Activated CD8-positive, alpha-beta T cell treated with anti-CD3 and anti-CD28 coated beads for 36 hours (primary cell): ENCODE measurements at regions not wholly inside any gene's neighbourhood (a gene's known extent, or its start where the extent isn't known, plus 50 kb on each side); places are given as distances from the start of the nearest gene placed in this dataset.

Source experiments
- ATAC-seq: fragments of 200-7000 bp; cut with Tn5 transposase; one replicate; pipeline ENCODE4 v1.10.0; 2021; ENCODE audit warnings: mild to moderate bottlenecking, moderate library complexity
- CTCF ChIA-PET: fragments of 350-600 bp; sonication (Branson Sonifier 250); formaldehyde crosslinking; loops from one replicate; lab custom pipeline; 2021; ENCODE audit warnings: antibody characterized with exemption; lab: Charles Lee
- POLR2A ChIA-PET: fragments of 350-600 bp; sonication (Branson Sonifier 250); formaldehyde crosslinking; loops from one replicate; lab custom pipeline; 2021; ENCODE audit warnings: antibody characterized with exemption; lab: Charles Lee
- DNase-seq: peaks from one replicate; pipeline ENCODE4 v3.0.0-alpha.2; 2020
- H3K27ac Mint-ChIP-seq: one replicate; pipeline ENCODE4 v1.8.0; 2021; ENCODE audit warnings: mild to moderate bottlenecking, mixed read lengths
- H3K27me3 Mint-ChIP-seq: one replicate; pipeline ENCODE4 v1.8.0; 2021; ENCODE audit warnings: mixed read lengths
- H3K36me3 Mint-ChIP-seq: one replicate; pipeline ENCODE4 v1.8.0; 2021; ENCODE audit warnings: low read depth, mixed read lengths
- H3K4me1 Mint-ChIP-seq: one replicate; pipeline ENCODE4 v1.8.0; 2021; ENCODE audit warnings: low read depth, mixed read lengths
- H3K4me3 Mint-ChIP-seq: one replicate; pipeline ENCODE4 v1.8.0; 2021; ENCODE audit warnings: mild to moderate bottlenecking, moderate library complexity, mixed read lengths
- H3K9me3 Mint-ChIP-seq: one replicate; pipeline ENCODE4 v1.8.0; 2021; ENCODE audit warnings: mixed read lengths
- CTCF ChIP-seq: fragments of 200-600 bp; IDR thresholded peaks from one replicate; pipeline ENCODE4 v1.8.0; 2022; ENCODE audit warnings: antibody characterized with exemption, mild to moderate bottlenecking
- intact Hi-C: fragments of 100-400 bp; cut with micrococcal nuclease; formaldehyde crosslinking; loops from one replicate; pipeline ENCODE4 v1.10.0; 2022

GRCh38 chr14:87869619-87870583, 123.1 kb downstream of the GALC start:
- H3K4me3 Mint-ChIP-seq = no peak overlapping the region
- POLR2A ChIA-PET = no interaction called here
- peaks cover 13% of the 10 kb centered on the region for H3K4me1 Mint-ChIP-seq
- no peaks in the 10 kb centered on the region for H3K9me3 Mint-ChIP-seq
- ATAC-seq = peak; percentile 86
- H3K27me3 Mint-ChIP-seq = peaks cover 17% of the 10 kb centered on the region
- no peak overlapping the region for H3K27ac Mint-ChIP-seq
- intact Hi-C loops = no loop called here
- no peak for TF ChIP-seq CTCF
- DNase-seq = no peak
- no peaks in the 10 kb centered on the region for H3K36me3 Mint-ChIP-seq
- CTCF ChIA-PET = interaction anchor here (1.5 kb wide), 1 partner anchor 65 kb away, joined by 5 read pairs; no protein-coding TSS in a partner anchor

- DNase-seq = no peak
- H3K27me3 Mint-ChIP-seq = peaks cover 15% of the 10 kb centered on the region
- no peak for TF ChIP-seq CTCF
- no peak overlapping the region for H3K4me3 Mint-ChIP-seq
- H3K4me1 Mint-ChIP-seq = peaks cover 13% of the 10 kb centered on the region
- ATAC-seq = no peak
- ChIA-PET CTCF (interaction anchor here (1.5 kb wide), 1 partner anchor 64 kb away, joined by 5 read pairs; no protein-coding TSS in a partner anchor), POLR2A (no interaction called here)
- H3K9me3 Mint-ChIP-seq = no peaks in the 10 kb centered on the region
- no peaks in the 10 kb centered on the region for H3K36me3 Mint-ChIP-seq
- intact Hi-C loops = no loop called here
- no peak overlapping the region for H3K27ac Mint-ChIP-seq
These were observed 124.1 kb downstream of the GALC start for GRCh38 chr14:87868920-87869319.

- H3K36me3 Mint-ChIP-seq = no peaks in the 10 kb centered on the region
- CTCF ChIA-PET = no interaction called here
These were observed 126.9 kb downstream of the GALC start for GRCh38 chr14:87866116-87866515.

GRCh38 chr14:87864356-87865270, 128.4 kb downstream of the GALC start:
- no peak for ATAC-seq
- Mint-ChIP-seq H3K27ac (no peak overlapping the region), H3K4me3 (no peak overlapping the region), H3K27me3 (peaks cover 8% of the 10 kb centered on the region), H3K4me1 (peaks cover 4% of the 10 kb centered on the region), H3K36me3 (no peaks in the 10 kb centered on the region), H3K9me3 (no peaks in the 10 kb centered on the region)
- TF ChIP-seq CTCF = no peak
- ChIA-PET CTCF (interaction anchor here (0.9 to 1.0 kb wide), 2 partner anchors 25 to 31 kb away, joined by 3 read pairs; no protein-coding TSS in a partner anchor), POLR2A (no interaction called here)
- intact Hi-C loops = no loop called here
- DNase-seq = no peak

More at GRCh38 chr14:87866116-87866515, 126.9 kb downstream of the GALC start:
- H3K4me1 Mint-ChIP-seq = peaks cover 11% of the 10 kb centered on the region
- H3K9me3 Mint-ChIP-seq = no peaks in the 10 kb centered on the region
- H3K4me3 Mint-ChIP-seq = no peak overlapping the region
- no peak for DNase-seq
- peaks cover 8% of the 10 kb centered on the region for H3K27me3 Mint-ChIP-seq
- intact Hi-C loops = no loop called here
- no peak for TF ChIP-seq CTCF
- no peak overlapping the region for H3K27ac Mint-ChIP-seq
- POLR2A ChIA-PET = no interaction called here
- no peak for ATAC-seq
